Jurkat, Clone E6-1 (cell line): ENCODE measurements at regions not wholly inside any gene's neighbourhood (a gene's known extent, or its start where the extent isn't known, plus 50 kb on each side); places are given as distances from the start of the nearest gene placed in this dataset.
A peak's percentile ranks its signal among the peaks of the same experiment; 100 is the strongest.

Source experiments
- DNase-seq: peaks from one replicate; pipeline ENCODE4 v3.0.0-alpha.2; 2011; ENCODE audit warnings: low read depth, low spot score
- H3K4me3 ChIP-seq: 2 replicates; pipeline ENCODE4 v1.5.1; 2011; ENCODE audit warnings: mild to moderate bottlenecking, low read length, control low read depth, moderate library complexity

DNA sequence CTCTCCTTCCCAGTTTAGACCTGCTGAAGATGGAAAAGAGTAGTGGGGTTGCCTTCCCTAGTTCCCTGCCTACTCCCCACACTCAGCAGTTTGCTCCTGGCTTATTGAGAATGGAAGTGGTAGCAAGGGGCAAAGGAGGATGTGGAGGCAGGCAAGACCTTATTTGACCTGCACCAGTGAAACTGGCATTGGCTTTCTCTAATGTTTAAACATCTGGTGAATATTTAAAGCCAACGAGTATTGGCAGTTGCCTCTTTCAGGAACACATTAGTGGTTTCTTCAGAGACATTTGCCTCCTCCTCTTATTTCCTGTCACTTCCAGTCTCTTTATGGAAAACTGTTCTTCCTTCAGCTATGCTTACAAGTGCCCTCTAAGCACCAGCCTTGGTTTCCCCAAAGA, 62.4 kb upstream of the VAV3 start:
- H3K4me3 ChIP-seq: no peak overlapping the region
- DNase-seq: no peak

DNA sequence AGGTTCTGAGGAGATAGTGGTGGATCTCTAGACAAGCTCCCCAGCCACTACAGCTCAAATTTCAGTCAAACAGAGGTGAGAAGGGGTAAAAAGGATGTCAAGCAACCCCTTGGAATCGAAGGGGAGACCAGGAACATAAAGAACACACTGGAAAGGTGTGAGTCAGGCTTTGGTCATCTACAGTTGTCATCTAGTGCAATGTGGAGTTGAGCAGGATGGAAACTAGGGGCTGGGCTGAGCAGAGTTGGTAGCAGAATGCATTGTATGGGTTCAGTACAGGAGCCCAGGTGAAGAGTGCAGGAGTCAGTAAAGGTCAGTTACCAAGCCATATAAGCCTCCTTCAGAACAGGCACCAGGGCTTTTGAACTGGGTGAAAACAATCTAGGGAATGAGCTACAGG, 52.7 kb upstream of the VAV3 start:
- no peak overlapping the region for H3K4me3 ChIP-seq
- no peak for DNase-seq

DNA sequence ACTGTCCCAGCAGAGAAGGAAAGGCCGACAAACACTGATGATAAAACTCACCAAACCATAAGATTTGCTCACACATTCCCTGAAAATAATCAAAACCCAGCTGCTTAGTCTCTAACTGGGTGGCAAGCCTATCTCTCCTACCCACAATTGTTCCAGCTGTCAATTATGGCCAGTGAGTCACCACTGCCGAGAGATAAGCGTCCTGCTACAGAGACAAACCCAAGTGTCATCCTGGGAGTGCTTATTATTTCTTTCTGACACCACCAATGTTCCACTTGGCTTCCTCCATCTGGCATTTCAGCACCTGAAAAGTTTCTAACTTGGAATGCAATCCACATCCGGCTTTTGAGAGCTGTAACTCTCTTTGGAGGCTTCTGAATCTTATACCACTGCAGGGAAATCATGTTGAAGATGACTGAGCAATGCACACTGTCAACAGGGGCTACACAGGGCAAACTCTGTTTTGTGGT, 51.5 kb upstream of the VAV3 start:
- H3K4me3 ChIP-seq: no peak overlapping the region
- peak; percentile 44 for DNase-seq
